Embryonic facial prominence (tissue), 1 donor: ENCODE measurements at regions not wholly inside any gene's neighbourhood (a gene's known extent, or its start where the extent isn't known, plus 50 kb on each side); places are given as distances from the start of the nearest gene placed in this dataset.

ENCODE experiments used
- DNase-seq: peaks from one replicate; pipeline ENCODE4 v3.0.0-alpha.2; 2016; ENCODE audit errors: extremely low spot score

- no peak for DNase-seq
Observed at GRCh38 chr4:181254771-181255170, 988.4 kb upstream of the TENM3 start.

DNA sequence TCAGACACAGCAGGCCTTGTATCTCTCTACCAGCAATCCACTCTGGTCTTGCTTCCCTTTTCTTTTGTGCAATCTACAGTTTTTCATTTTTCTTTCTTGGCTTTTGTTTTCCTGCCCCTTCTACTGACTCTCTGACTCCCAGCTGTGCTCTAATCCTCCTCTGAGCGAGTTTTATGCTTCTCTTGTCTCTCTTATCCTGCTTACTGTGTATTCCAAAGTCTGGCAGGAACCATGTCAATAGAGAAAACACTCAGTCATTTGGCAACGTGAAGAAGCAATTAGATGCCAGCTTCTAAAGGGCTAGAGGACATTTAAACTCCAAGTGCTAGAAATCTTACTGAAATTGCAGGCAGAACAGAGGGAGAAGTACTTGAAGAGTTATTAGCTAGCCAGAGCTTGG is 984.6 kb upstream of the TENM3 start:
- no peak for DNase-seq

DNA sequence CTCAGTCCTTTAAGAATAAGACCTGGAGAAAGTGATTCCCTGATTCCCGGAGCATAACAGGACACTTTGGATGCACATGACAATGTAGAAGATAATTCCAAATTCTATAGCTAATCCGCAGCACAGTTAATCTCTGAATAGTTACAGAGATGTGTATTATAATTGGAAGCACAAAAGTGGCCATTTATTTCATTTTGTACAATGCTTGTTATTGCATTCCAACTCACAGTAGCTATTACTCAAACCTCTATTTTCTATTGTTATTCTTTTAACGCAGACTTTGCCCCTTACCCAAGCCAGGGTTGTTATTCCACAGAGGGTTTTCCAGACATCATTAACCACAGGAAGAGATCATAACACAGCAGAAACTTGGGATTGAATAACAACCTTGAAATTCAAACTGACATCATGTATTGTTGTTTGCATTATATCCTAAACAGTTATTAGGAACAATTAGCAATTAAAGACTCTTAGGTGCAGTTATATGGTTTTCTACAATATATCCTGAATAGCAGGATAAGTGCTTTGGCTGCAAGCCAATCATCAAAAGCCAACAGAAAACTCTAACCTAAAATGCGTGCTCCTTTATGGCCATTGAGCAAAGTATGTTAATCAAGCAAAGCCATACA is 984.0 kb upstream of the TENM3 start:
- DNase-seq = no peak

- DNase-seq = peak; percentile 37
Observed at GRCh38 chr4:181261279-181261678, 981.9 kb upstream of the TENM3 start.

DNA sequence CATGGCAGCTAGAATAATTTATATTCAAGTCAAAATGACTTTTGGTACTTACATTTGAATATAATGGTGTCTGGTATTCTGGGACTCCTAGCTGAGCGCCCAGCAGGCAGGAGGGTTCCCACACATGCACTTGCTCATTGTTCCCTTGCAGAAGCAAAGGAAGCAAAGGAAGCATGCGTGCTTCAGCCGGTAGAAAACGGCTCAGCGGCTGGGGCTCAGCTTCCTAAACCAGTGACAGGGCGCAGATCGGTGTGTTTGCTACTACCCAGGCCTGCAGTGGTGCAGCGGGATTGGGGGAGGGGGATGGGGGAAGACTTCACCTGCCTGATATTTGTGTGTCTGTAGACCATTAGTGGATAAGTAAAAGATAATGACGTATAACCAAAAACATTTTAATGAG is 978.3 kb upstream of the TENM3 start:
- no peak for DNase-seq

DNA sequence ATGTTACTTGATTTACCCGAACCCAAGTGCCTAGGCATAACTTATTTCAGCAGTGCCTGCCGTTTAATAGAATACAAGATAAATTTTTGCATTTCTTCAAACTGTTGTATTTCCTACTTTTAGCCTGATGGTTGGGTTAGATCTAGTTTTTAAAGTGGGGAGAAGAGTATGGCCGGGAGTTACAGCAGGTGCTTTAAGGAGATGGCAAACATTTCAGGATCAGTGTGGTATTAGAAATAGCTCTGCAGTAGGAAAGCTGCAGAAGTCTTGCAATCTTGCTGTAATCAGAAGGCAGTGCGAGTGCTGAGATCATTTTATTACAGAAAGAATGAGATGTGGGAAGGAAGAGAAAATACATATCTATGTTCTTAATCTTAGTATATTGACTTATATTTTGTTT is 977.8 kb upstream of the TENM3 start:
- no peak for DNase-seq

DNA sequence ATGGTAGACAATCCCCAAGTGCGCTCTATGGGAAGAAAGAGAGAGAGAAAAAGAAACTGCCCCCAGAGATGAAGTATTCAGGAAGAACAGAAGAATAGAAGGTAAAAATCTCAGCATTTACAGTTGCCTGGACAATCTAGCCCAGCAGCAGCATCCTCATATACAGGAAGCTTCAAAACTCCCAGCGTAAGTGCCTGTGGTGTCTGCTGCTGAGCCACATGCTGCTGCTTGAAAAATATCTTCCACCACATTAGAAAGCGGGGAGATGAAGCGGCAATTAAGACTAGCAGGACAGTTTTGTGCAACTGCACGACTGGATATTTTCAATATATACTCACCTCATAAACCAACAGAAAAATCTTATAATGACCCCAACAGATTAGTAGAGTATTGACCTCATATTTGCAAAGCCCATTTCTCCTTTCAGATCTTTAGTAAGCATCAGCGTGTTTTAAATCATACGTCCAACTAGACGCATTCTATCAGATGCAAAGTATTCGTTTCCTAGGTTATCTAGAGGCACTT is 972.0 kb upstream of the TENM3 start:
- DNase-seq = no peak

DNA sequence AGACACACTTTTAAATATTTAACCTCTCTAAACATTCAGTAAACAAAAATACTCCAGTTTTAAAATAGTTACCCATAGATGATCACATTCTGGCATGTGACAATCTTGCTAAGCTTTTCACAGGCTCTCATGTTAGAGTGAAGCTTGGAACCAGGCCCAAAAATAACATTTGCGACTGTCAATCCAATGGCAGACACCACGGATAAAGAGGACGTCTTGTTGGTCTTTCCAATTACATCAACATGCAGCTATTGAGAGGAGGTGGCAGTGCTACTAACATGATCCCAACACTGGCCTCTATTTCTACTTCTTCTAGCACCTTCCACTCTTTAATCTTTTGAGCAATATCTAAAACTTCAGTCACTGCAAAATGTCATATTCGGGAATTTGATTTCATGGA is 970.8 kb upstream of the TENM3 start:
- DNase-seq = no peak

DNA sequence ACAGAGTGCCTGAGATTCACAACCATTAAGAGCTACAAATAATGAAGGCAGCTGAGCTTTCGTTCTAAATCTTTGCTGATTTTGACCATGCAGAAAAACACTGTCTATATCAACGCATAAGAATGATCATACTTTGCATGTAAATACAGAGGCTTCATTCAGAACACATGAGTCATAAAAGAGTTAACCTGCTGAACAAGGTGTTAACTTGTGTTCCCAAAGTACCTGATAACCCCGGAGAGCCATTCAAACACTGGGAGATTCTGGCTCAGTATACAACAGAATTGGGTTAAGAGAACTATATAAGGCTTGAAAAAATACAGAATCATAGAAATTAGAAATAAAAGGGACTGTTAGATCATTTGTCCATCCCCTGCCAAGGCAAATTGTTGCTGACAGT is 964.3 kb upstream of the TENM3 start:
- no peak for DNase-seq

- no peak for DNase-seq
Observed at GRCh38 chr4:181281451-181281850, 961.8 kb upstream of the TENM3 start.

DNA sequence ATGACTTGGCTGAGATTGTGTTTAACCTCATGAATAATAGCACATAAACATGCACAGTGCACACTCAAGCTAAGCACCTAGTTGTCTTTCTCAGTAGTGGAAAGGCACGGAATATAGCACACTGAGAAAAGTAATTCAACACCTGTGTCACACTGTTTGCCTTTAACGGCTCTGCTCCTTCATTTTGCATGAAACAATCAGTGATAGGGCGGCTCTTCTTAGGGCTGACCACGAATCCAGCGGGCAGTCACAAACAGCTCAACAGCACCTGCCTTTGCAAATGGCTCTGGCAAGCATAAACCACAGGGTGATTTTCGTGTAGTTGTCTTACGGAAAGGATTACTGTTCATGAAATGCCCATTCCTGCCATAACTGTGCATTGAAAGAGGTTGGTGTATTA is 954.0 kb upstream of the TENM3 start:
- DNase-seq = no peak

DNA sequence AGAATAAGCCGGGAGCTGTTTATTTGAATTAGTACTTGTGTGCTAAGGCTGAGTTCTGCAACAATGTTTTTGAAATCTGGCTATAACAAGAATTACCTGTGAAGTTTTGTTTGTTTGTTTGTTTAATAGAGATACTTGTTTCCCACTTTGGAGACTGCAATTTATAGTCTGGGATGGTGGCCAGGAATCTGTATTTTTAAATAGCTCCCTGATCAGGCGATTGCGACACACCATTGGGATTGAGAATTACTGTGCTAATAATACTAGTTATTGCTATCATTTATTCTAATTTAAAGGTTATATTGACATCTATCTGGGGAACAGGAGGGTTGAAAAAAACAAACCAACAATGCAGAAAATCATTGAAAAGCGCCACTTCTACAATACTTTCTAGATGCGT is 951.6 kb upstream of the TENM3 start:
- no peak for DNase-seq

DNA sequence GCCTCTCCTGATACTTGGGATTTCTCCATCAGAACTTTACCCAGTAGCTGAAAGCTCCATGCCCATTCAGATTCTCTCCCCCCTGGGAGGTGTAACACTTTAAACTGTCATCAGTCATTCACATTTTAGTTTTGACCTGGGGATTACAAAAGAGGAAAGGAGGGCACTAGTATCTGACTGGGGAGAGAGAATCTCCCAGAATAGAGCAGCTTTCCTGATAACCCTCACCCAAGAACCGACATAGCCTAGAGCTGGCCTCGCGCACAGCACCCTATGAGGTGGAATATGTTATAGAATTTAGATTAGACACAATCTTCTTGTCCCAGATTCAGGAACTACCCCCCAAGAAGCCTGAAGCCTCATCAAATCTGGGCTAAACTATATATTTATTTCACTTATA is 950.2 kb upstream of the TENM3 start:
- no peak for DNase-seq

DNA sequence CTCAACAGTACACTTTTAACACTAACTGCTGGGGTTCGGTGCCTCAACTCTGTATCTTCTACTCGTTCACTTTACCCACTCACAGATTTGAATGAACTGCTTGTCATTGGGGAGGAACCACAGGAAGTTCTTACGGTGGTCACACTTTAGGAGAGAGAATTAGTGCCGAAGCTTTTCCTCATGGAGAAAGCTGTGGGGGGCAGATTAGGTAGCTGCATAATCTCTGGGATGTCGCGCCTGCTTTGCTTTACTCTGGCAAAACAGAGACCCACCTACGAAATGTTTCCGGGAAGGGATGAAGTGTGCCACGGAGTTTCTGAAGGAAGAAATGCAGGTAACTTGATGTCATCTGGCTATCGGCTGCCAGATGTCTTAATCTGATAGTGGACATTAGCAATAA is 949.7 kb upstream of the TENM3 start:
- DNase-seq = no peak

DNA sequence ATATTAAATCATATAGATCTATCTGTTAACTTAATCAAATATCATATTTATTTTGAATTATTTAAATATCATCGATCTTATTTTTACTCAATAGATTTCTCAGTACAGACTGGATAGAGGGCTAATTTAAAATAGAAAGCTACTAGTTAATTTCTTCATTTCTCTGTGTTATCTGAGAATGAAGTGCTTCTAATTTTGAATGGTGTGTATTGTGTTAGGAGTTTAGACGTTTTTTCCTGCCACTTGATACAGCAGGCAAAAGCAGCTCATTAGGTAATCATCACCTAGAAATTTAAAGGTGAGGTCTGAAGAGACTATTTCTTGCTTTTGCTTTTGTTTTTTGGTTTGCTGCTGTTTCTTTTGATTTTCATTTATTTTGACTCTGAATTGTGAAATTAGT is 948.8 kb upstream of the TENM3 start:
- DNase-seq = no peak

DNA sequence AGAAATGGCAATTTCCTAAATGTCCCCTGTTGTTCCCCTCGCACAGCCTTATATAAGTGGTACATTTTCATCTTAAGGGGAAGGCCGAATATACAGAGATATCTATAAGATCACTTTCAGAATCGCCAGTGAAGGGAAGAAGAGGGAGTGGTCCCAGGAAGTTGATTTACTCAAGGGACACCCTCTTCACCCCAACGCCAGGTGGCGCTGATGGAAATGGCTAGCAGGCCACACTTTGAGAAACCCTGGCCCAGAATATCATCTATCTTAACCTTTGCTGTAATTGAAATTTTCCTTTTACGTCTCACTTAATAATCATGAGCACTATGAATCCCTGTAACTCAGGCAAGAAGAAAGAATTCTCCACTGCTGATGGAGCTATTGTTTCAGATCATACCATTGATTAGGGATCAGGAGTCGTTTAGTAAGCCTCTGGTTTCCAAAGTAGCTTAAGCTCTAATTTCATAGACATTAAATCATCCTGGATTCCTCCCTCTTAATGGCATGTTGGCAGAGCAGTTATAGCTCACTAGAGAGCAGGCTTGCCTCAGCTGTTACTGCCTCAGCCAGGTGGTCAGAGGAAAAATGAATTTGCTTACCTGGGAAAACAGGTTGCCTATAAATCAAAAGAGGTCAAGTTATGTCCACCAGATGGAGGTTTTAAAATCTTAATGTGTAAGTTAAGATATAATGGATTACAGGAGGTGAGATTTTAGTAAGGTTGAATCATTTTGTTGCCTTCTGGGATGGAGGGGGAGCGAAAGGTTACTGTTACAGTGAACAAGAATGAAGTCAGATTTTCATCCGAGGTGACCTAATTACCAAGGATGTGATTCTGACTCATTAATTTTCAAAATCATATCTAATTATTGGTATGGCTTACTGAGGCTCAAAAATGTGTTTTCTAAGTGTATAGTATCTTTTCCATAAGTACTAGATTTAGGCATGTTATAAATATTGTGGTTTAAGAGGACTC is 941.2 kb upstream of the TENM3 start:
- DNase-seq = no peak

DNA sequence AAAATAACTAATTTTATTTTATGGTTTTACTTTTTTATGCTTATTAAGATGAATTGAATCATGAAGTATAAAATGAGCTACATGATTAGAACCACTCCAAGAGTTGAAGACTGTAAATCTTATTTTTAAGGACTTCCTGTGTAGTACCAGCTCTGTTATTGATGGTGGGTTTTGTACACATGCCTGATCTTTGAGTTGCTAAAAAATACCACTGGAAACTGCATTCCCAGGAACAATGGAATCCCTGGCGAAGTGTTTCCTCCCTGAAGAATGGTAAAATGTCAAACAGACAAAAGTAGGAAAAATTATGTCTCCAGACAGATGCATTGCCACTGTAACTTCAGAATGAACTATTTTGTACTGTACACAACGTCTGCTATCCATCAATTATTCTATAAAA is 935.4 kb upstream of the TENM3 start:
- DNase-seq = no peak

DNA sequence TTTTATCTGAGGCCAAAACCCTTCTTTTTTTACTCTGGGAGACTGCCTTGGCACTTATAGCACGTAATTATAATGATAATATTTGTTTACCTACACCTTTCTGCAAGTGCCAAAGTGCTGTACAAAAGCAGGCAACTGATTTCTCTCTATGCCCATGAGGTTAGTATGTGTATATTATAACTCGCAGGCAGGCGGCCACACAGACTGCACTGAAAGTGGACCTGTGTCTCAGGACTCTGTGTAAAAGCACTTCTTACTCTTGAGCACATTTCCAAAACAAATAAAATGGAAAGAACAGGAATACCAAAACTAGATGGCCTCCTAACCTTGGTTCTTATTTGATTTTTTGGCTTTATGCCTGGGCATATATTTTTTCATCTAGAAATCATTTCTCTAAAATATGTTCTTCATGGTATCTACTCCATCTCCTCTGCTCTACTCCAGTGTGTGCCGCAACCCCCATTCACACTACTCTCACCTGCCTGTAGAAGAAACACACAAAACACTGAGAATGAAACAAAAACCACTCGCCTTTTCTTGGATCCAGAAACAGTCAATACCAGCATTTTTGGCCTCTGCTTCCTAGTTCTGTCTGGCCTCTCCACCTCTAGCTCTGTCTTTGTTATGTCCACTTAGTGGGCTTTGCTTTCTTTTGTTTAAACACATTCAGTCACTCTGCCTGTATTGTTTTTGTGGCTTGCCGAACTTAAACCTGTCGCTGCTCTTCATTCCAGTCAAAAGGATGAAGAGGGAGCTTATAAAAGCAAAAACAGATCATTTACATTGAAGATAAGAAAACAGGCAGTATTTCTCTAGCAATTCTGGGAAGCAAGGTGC is 934.5 kb upstream of the TENM3 start:
- DNase-seq = no peak

DNA sequence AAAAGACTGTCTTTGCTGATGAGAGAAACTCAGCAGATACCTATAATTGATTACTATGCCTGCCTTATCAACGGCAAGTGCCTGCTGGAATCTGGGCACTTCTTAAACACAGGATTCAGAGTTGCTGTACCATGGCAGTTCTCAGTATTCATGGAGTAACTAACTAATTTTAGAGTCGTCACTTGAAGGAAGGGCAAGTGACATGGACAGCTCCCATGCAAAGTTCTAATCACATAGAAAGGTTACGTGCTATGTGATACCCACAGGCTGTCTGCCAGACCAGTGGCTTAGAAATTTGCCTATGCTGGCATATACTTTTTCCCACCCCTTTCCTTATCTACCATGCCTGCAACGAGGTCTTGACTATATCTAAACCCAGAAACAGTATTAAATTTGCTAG is 931.1 kb upstream of the TENM3 start:
- DNase-seq = no peak

GRCh38 chr4:181319629-181320028 is 923.6 kb upstream of the TENM3 start:
- DNase-seq = no peak

DNA sequence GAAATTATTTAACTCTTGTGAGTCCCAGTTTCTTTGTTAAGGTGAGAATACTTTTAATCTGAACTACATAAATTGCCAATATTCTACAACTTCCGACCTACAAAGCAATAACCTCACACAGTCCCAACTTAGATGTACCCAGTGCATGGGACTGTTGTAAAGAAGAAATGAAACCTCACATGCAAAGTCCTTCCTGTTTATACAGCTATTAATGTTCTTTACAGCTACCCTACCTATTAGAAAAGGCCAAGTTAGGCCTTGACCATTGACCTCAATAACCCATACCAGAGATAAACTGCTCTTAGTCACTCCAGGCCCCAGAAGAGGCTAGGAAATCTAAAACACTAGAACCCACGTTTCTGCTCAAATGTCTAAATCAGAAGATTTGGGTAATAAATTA is 920.1 kb upstream of the TENM3 start:
- no peak for DNase-seq

DNA sequence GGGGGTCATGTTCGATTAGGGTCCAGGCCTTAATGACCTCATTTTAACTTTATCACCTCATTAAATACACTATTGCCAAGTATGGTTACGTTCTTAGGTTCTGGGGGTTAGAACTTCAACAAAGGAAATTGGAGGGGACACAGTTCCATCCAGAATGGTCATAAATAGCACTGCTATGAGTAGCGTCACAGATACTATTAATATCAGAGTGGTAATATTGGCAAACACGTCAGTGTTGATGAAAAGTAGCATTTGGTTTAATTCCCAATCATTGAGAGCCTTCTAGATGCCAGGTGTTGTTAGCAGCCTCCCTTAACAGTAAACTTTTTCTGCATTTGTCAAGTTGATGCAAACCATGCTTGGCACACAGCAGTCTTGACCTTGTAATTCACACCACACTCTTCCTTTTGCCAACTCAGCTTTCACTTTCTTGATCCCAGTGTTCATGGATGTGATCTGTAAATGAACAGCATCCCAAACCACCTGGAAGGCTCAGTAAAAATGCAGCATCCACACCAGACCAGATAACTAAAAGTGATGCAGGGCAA is 912.5 kb upstream of the TENM3 start:
- DNase-seq = no peak
